ENCODE measurements at regions not wholly inside any gene's neighbourhood (a gene's known extent, or its start where the extent isn't known, plus 50 kb on each side); places are given as distances from the start of the nearest gene placed in this dataset.

DNA sequence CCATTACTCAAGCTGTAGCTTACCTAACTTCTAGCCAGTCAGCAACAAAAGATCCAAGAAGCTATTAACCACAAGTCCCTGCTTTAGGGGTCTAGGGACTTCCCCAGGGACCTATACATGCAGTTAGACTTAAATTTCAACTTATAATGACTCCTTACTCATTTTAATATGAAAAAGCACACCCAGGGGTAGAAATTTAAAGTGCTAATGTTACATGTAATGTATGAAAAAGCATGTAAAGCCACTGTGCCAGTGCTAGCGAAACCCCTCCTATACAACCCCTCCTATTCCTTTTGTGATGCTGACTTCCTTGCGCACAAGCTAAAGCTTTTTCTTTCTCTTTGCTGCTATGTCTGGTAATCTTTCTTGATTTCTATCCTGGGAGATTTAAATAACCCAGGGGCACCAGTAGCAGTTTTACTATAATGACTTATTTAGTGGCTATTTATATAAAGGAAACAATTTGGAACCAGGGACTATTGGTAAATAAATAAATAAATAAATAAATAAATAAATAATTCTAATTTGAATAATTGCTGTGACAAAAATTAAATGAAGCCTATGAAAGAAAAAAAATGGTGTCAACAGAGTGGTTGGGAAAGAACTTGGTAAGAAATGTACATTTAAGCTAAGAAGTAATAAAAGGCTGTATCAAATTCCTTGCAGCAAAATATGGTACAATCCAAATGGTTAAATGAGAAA lies 110.5 kb upstream of the MAGI2 start:
- DNase-seq (ENCODE audit: low read depth), result no peak
- H3K4me3 ChIP-seq (ENCODE audit: low read depth, low read length), result no peak overlapping the region
- TF ChIP-seq, protein P1, sequence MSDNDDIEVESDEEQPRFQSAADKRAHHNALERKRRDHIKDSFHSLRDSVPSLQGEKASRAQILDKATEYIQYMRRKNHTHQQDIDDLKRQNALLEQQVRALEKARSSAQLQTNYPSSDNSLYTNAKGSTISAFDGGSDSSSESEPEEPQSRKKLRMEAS (IDR thresholded peaks at IDR 0.05; ENCODE audit: low read depth, low read length), result no peak
- TF ChIP-seq MYC (IDR thresholded peaks at IDR 0.05; ENCODE audit: low read depth, low read length), result no peak
- TF ChIP-seq, protein P2, sequence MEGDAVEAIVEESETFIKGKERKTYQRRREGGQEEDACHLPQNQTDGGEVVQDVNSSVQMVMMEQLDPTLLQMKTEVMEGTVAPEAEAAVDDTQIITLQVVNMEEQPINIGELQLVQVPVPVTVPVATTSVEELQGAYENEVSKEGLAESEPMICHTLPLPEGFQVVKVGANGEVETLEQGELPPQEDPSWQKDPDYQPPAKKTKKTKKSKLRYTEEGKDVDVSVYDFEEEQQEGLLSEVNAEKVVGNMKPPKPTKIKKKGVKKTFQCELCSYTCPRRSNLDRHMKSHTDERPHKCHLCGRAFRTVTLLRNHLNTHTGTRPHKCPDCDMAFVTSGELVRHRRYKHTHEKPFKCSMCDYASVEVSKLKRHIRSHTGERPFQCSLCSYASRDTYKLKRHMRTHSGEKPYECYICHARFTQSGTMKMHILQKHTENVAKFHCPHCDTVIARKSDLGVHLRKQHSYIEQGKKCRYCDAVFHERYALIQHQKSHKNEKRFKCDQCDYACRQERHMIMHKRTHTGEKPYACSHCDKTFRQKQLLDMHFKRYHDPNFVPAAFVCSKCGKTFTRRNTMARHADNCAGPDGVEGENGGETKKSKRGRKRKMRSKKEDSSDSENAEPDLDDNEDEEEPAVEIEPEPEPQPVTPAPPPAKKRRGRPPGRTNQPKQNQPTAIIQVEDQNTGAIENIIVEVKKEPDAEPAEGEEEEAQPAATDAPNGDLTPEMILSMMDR (IDR thresholded peaks at IDR 0.05; ENCODE audit: low read depth, low read length), result no peak
- TF ChIP-seq POLR2A (IDR thresholded peaks at IDR 0.05; ENCODE audit: extremely low read depth, insufficient read length), result no peak

DNA sequence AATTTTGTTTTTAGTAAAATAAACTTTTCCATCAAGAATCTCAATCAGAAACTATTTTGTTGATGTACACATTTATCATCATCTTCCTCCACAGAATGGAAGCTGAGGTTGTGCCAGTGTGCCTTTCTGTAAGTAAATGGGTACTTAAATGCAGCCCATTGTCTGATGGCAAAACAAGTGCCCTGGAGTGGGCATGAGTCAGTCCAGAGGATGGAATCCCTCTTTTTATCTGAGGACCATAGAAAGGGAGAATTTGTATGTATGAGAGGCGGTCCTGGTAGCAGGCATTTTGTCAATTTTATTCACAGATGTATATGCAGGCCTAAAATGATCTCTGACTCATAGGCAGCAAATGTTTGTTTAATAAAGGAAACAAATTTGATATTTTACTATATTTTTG lies 102.1 kb upstream of the MAGI2 start:
- TF ChIP-seq, protein P2 (IDR thresholded peaks at IDR 0.05; ENCODE audit: low read depth, low read length), result no peak
- TF ChIP-seq MYC (IDR thresholded peaks at IDR 0.05; ENCODE audit: low read depth, low read length) (no peak), POLR2A (IDR thresholded peaks at IDR 0.05; ENCODE audit: extremely low read depth, insufficient read length) (no peak)
- TF ChIP-seq, protein P1 (IDR thresholded peaks at IDR 0.05; ENCODE audit: low read depth, low read length), result no peak
- no peak overlapping the region for H3K4me3 ChIP-seq (ENCODE audit: low read depth, low read length)
- no peak for DNase-seq (ENCODE audit: low read depth)

DNA sequence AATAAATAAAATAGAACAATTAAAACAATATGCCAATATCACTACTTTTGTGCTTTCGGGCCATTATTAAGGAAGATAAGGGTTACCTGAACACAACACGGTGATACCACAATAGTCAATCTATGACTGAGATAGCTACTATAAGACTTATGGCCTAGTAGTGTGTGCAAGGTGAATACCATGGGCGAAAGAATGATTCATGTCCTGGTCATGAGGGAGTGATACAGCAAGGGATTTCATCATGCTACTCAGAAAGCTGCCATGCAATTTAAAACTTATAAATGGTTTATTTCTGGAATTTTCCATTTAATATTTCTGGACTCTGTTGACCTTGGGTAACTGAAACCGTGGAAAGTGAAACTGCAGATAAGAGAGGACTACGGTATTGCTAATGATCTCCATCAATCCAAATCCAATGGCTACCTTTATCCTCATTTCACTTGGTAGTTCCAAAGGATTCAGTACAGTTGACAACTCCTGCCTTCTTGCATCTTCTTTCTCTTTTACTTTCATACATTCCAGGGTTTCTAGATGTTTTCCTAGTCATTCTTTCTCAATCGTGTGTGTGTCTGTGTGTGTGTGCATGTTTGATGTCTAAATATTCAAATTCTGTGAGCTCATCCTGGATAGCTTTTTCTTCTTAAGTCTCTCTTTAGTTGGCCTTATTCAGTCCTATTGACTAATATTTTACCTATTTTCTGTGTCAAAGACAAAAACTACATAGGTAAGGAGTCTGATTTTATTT lies 100.5 kb upstream of the MAGI2 start:
- no peak for DNase-seq (ENCODE audit: low read depth)
- no peak overlapping the region for H3K4me3 ChIP-seq (ENCODE audit: low read depth, low read length)
- TF ChIP-seq MYC (IDR thresholded peaks at IDR 0.05; ENCODE audit: low read depth, low read length) (no peak), POLR2A (IDR thresholded peaks at IDR 0.05; ENCODE audit: extremely low read depth, insufficient read length) (no peak)
- TF ChIP-seq, protein P1 (IDR thresholded peaks at IDR 0.05; ENCODE audit: low read depth, low read length), result no peak
- TF ChIP-seq, protein P2 (IDR thresholded peaks at IDR 0.05; ENCODE audit: low read depth, low read length), result no peak

DNA sequence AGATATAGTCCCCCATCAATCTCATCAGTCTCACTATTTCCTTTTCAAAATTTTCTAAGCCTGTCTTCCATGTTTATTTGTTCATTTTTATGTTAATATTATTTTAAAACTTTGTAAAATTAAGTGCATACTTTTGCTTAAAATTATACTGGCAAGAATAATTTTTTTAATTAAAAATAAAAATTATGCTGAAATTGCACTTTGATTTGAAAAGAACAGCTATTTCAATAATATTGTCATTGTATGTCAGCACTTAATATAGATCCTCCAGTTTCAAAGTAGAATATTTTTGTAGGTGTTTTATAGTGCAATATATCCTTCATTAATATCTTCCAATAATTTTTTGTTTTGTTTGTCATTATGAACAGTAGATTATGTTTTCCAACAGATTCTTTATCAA lies 99.0 kb upstream of the MAGI2 start:
- H3K4me3 ChIP-seq (ENCODE audit: low read depth, low read length), result no peak overlapping the region
- TF ChIP-seq, protein P2 (IDR thresholded peaks at IDR 0.05; ENCODE audit: low read depth, low read length), result no peak
- no peak for TF ChIP-seq MYC (IDR thresholded peaks at IDR 0.05; ENCODE audit: low read depth, low read length)
- TF ChIP-seq, protein P1 (IDR thresholded peaks at IDR 0.05; ENCODE audit: low read depth, low read length), result no peak
- TF ChIP-seq POLR2A (IDR thresholded peaks at IDR 0.05; ENCODE audit: extremely low read depth, insufficient read length), result no peak
- DNase-seq (ENCODE audit: low read depth), result no peak

DNA sequence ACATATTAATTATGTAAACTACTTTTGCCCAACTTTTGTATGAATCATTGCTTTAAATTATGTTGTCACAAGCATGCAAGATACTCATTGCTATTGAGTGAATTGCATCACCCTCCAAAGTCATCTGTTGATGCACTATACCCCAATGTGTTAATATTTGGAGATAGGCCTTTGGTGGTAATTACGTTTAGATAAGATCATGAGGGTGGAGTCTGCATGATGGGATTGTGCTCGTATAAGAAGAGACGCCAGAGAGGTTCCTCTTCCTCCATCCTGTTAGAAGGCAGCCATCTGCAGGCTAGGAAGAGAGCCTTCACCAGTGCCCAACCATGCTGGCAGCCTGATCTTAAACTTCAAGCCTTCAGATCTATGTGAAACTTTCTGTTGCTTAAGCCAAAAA lies 95.3 kb upstream of the MAGI2 start:
- no peak overlapping the region for H3K4me3 ChIP-seq (ENCODE audit: low read depth, low read length)
- DNase-seq (ENCODE audit: low read depth), result peak; percentile 35
- TF ChIP-seq, protein P1 (IDR thresholded peaks at IDR 0.05; ENCODE audit: low read depth, low read length), result no peak
- TF ChIP-seq, protein P2 (IDR thresholded peaks at IDR 0.05; ENCODE audit: low read depth, low read length), result no peak
- no peak for TF ChIP-seq POLR2A (IDR thresholded peaks at IDR 0.05; ENCODE audit: extremely low read depth, insufficient read length)
- TF ChIP-seq MYC (IDR thresholded peaks at IDR 0.05; ENCODE audit: low read depth, low read length), result no peak

All from NB4 (cell line).